ENCODE measurements at regions not wholly inside any gene's neighbourhood (a gene's known extent, or its start where the extent isn't known, plus 50 kb on each side); places are given as distances from the start of the nearest gene placed in this dataset.

DNA sequence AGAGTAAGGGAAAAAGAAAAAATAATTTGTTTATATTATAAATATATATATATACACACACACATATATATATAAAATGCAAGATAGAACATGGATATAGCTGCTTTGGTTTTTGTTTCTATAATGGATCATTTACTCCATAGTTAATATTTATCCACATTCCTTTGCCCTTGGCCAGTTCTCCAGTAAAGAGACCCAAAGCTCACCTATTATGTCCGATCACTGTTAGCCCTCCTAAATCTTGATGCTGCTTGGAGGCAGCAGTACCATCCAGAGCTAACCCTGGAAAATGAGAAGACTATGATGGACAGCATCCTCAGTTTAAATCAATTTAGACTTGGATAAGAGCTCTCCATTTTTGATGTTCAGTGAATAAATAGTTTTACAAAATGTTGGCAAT, 407.7 kb downstream of the PLPP3 start:
- TF ChIP-seq POLR2A (IDR thresholded peaks at IDR 0.05) (no peak), EP300 (IDR thresholded peaks at IDR 0.05) (no peak), CTCF (IDR thresholded peaks at IDR 0.05) (no peak)
- no peak overlapping the region for H3K27ac ChIP-seq
- H3K27me3 ChIP-seq: no peaks in the 10 kb centered on the region
- peaks cover 7% of the 10 kb centered on the region for H3K4me1 ChIP-seq (ENCODE audit: insufficient read depth)
- WGBS, 3 donors: 95 to 98% (median 97%) methylated on average over 1 of the region's 1 CpG
- H3K4me3 ChIP-seq: no peak overlapping the region
- intact Hi-C loops (cut with DNase I): no loop called here
- no peak for DNase-seq
- H3K9me3 ChIP-seq: peaks cover 0 to 3% of the 10 kb centered on the region in 2 donors
- no peaks in the 10 kb centered on the region for H3K36me3 ChIP-seq

- no peak for DNase-seq
- H3K4me3 ChIP-seq: no peak overlapping the region
- no peak overlapping the region for H3K27ac ChIP-seq
- peaks cover 7% of the 10 kb centered on the region for H3K4me1 ChIP-seq (ENCODE audit: insufficient read depth)
- TF ChIP-seq CTCF (IDR thresholded peaks at IDR 0.05): no peak
- TF ChIP-seq POLR2A (IDR thresholded peaks at IDR 0.05): no peak
- TF ChIP-seq EP300 (IDR thresholded peaks at IDR 0.05): no peak
- H3K36me3 ChIP-seq: no peaks in the 10 kb centered on the region
- WGBS, 3 donors: 37 to 42% (median 41%) methylated on average over 4 of the region's 4 CpGs
- intact Hi-C loops (cut with DNase I): no loop called here
- peaks cover 0 to 3% of the 10 kb centered on the region in 2 donors for H3K9me3 ChIP-seq
- no peaks in the 10 kb centered on the region for H3K27me3 ChIP-seq
These were observed 408.5 kb downstream of the PLPP3 start for GRCh38 chr1:56170784-56171320.

DNA sequence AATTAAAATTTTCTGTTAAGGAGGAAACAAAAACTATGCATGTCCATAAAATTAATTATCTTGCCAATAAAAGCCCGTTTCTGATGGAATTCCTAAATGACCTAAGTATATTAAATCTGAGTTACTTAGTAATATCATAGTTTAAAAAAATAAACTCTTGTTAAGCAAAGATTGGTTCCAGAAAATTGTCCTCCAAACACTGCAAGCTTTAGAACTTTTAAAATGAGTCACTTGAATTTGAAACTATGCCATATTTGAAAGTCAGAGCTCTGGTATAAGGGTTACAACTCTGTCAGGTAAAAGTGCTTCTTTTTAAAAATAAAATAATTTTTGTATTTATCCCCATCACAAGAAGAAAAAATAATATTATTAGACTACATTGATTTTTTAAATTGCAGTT, 409.5 kb downstream of the PLPP3 start:
- Histone ChIP-seq H3K4me3 (no peak overlapping the region), H3K9me3 (peaks cover 0 to 3% of the 10 kb centered on the region in 2 donors), H3K36me3 (no peaks in the 10 kb centered on the region), H3K27ac (no peak overlapping the region), H3K4me1 (ENCODE audit: insufficient read depth) (peaks cover 7% of the 10 kb centered on the region), H3K27me3 (no peaks in the 10 kb centered on the region)
- 11 to 16% (median 12%) methylated on average over 1 of the region's 1 CpG for WGBS, 3 donors
- TF ChIP-seq POLR2A (IDR thresholded peaks at IDR 0.05): no peak
- TF ChIP-seq EP300 (IDR thresholded peaks at IDR 0.05): no peak
- TF ChIP-seq CTCF (IDR thresholded peaks at IDR 0.05): no peak
- DNase-seq: no peak
- intact Hi-C loops (cut with DNase I): no loop called here

DNA sequence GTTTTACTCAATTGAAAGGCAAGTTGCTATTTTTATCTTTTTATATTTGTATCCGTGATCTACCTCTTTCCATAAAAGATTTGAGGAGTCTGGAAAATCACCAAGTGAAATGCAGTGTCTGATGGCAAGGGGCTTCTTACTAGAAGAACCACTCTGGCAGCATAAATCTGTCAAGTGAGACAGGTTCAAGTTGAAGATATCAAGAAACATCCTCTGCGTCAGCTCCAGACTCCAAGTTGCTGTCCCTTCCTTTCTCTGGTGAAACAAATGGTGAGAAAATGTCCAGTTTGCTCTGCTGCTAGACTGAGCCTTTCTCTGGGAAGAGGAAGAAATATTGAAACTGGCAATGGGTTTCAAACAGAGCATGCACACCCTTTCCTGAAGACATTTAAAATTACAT, 411.2 kb downstream of the PLPP3 start:
- Histone ChIP-seq H3K4me1 (ENCODE audit: insufficient read depth) (peaks cover 7% of the 10 kb centered on the region), H3K36me3 (no peaks in the 10 kb centered on the region), H3K27ac (no peak overlapping the region), H3K27me3 (no peaks in the 10 kb centered on the region), H3K9me3 (peaks cover 0 to 3% of the 10 kb centered on the region in 2 donors), H3K4me3 (no peak overlapping the region)
- 84 to 91% (median 89%) methylated on average over 2 of the region's 2 CpGs for WGBS, 3 donors
- TF ChIP-seq POLR2A (IDR thresholded peaks at IDR 0.05) (no peak), EP300 (IDR thresholded peaks at IDR 0.05) (no peak), CTCF (IDR thresholded peaks at IDR 0.05) (no peak)
- no peak for DNase-seq
- intact Hi-C loops (cut with DNase I): no loop called here

All from ovary (tissue), 7 donors.